GM21825 (cell line): ENCODE measurements at regions not wholly inside any gene's neighbourhood (a gene's known extent, or its start where the extent isn't known, plus 50 kb on each side); places are given as distances from the start of the nearest gene placed in this dataset.

Experiments
- ATAC-seq: cut with Tn5 transposase; IDR thresholded peaks from one replicate; pipeline ENCODE4 v1.9.1; 2021; ENCODE audit warnings: mild to moderate bottlenecking, moderate library complexity; ENCODE audit not compliant: unreplicated experiment

DNA sequence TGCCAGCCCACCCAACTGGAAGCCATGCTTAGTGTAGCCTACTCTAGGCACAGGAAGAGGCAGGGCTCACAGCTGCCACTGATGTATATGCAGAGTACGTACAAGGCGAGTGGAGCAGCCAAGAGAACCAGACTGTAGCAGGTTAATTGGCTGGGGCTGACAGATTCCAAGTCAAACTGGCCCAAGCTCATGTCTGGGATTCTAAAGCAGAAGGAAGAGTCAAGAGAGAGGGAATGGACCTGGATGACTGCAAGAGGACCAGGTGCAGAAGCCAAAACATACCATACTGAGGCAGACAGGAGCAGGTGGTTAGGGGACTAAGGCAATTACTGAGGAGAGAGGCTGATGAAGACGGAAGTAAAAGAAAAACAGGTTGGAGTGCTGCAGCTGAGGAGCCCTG lies 51.3 kb upstream of the LRRN2 start:
- no peak for ATAC-seq

- no peak for ATAC-seq
Measured at GRCh38 chr1:204738506-204738905, 53.0 kb upstream of the LRRN2 start.

- no peak for ATAC-seq
Measured at GRCh38 chr1:204740354-204740753, 54.8 kb upstream of the LRRN2 start.

GRCh38 chr1:204741440-204741839 lies 55.9 kb upstream of the LRRN2 start:
- ATAC-seq, result no peak

- ATAC-seq, result no peak
Measured at GRCh38 chr1:204742676-204743251, 57.2 kb upstream of the LRRN2 start.

GRCh38 chr1:204744107-204744779 lies 58.7 kb upstream of the LRRN2 start:
- ATAC-seq, result no peak

- no peak for ATAC-seq
Measured at GRCh38 chr1:204746838-204747442, 61.4 kb upstream of the LRRN2 start.

- ATAC-seq, result no peak
Measured at GRCh38 chr1:204751480-204751879, 65.9 kb upstream of the LRRN2 start.

- ATAC-seq, result no peak
Measured at GRCh38 chr1:204751883-204752687, 66.5 kb upstream of the LRRN2 start.

- no peak for ATAC-seq
Measured at GRCh38 chr1:204752688-204753040, 67.1 kb upstream of the LRRN2 start.

DNA sequence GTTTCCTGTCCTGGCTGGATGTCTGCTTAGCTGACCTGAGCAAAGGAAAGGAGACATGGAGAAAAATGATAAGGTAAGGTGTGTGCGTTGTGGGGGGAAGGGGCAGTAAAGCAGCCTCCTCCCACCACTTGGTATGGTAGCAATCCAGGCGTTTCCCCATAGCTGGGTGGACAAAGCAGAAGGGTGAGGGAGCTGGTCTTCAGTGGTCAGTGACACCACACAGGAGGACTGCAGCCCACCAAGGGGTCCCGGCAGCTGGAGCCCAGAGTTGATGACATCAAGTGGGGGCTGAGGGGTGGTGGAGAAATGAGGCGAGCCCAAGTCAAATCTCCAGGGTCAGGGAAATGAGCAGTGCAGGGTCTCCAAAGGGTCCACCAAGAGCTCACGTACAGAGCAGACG lies 69.3 kb upstream of the LRRN2 start:
- ATAC-seq, result no peak

DNA sequence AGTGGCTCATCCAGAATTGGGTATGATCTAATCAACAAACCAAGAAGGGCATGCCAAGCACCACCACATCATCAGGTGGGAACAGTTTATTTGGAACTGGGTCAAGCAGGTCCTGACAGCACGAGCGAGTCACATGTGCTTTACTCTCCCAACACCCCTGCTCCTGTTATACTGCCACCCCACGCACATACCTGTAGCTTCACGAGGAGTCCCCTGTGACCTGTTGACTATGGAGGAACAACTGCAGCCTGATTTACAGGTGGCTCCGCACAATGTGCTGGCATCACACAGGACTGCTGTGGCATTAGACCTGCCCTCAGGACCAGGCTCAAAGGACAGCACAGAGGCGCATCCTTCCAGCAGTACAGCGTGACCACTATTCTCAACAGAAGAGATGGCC lies 70.8 kb upstream of the LRRN2 start:
- no peak for ATAC-seq

DNA sequence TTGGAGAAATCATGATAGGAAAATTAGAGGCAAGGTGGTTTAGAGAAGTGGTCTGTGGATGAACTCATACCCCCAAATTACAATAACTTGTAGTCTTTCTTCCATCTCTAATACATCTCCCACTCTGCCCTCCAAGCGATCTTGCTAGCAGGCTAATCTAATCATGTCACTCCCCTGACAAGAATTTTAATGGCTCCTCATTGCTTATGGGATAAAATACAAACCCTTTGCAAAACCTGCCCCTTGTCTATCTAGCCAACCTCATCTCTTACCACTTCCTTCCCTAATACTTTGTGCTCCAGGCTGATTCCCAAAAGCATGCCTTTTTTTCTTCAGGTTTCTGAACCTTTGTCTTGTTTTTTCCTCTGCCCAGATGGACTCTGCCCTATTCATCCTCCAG lies 71.3 kb upstream of the LRRN2 start:
- no peak for ATAC-seq

- no peak for ATAC-seq
Measured at GRCh38 chr1:204758601-204759000, 73.1 kb upstream of the LRRN2 start.

DNA sequence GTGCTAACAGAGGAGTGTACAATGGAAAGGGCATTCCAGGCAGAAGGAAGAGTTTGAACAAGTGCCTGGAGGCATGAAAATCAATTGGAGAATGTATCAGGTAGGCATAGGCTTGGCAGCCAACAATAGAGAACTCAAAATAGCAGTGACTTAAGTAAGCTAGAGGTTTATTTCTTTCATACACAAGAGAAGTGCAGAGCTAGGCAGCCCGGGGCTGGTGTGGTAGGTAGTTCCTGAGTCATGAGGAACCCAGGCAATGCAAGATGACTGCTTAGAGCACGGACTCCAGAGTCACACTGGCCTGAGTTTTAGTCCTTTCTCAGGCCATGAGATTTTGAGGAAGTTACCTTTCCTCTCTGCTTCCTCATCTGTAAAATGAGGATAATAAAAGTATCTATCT lies 74.8 kb upstream of the LRRN2 start:
- no peak for ATAC-seq

GRCh38 chr1:204760757-204761156 lies 75.2 kb upstream of the LRRN2 start:
- ATAC-seq, result no peak

DNA sequence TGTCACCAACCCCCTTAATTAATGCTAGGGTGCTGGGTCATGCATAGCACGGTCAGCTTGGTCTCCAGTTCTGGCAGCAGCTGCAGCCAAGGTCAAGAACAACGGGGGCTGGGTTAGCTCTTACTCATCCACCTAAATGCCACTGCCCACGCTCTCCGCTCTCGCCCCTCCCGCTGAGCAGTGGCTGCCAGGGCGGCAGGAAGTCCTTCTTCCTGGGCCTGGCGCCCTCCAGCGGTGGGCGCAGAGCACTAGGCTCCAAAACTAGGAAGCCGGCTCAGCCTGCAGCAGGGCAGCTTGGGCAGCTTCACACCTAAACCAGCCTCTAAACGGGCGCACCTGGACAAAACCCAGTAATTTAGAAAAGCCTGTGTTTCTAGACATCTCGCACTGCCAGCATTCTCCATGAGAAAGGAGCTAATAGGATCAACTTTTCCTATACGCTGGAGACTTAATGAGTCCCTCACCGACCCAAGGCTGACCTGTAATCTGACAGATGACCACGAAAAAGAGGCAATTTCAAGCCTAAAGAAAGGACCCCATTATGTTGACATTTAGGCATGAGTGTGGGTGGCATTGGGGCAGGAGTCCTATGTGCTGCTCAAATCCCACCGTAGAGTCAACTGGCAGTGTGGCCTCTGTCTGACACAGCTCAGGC lies 78.4 kb upstream of the LRRN2 start:
- ATAC-seq, result peak; percentile 90

DNA sequence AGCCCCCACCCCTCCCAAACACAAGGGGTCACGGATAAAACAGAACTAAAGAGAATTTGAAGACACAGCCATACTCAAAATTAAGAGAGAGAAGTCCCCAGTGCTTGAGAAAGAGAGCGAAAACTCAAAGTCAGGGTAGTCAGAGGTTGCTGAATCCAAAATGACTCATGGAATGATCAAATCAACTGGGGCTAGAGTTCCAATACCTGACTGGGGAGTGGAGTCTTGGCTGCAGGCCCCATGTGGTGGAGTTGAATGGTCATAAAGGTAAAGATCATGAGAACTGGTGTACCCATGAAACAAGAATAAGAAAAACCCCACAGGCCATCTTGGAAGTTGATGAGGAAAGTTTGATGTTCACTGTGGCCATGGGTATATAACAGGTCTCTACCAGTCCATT lies 84.5 kb upstream of the LRRN2 start:
- no peak for ATAC-seq

DNA sequence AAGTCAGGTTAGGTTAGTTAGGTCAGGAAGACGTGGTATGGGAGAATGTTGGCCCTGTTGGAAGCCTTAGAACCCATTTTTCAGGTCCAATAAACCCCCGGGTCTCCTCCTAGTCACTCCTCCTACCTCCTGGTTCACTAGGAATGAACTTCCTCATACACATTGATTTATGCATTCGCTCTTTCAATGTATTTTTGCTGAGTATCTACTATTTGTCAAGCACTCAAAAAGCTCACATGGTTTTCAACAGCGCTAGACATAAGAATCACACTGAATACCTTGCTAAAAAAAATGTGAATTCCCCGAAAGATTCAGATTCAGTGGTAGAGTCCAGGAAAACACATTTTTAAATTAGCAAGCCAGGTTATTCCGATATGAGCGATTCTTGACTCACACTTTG lies 85.8 kb upstream of the LRRN2 start:
- no peak for ATAC-seq

DNA sequence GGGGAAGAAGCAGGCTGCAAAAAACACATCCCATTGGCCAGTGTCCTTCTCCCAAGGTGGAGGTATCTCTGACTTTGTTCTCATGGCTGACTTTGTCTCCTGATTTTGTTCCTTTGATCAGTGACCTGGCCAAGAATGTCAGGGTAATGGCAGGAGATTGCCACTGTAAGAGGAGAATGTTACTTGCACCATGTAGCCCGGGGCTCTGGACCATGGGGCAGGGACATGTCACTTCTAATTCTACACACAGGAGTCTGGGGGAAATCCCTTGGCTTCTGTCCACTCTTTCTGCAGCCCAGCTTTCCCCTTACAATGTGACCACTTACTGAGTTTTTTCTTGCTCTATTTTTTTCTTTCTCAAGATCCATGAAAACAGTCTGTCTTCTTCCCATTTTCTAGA lies 87.7 kb upstream of the LRRN2 start:
- ATAC-seq, result no peak

DNA sequence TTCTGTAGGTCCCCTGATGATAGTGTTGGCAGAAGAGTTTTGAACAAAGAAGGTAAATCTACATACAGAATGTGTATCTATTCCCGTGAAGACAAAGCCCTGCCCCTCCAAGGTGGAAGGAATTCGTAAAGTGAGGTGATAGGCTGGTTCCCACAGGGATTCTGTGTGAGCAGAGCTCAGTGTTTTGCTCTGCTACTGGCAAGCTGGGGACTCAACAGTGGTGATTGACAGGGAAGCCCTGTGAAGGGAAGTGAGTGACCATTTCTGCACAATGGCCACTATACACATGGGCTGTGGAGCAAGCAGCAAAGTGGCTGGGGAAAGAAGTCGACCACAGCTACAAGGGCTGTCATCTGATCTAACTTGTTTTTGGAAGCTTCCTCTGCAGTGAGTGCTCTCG lies 90.0 kb upstream of the LRRN2 start:
- ATAC-seq, result no peak
